Liver (tissue), 7 donors: ENCODE measurements at regions not wholly inside any gene's neighbourhood (a gene's known extent, or its start where the extent isn't known, plus 50 kb on each side); places are given as distances from the start of the nearest gene placed in this dataset.

ENCODE experiments used
- DNase-seq: peaks from one replicate; pipeline ENCODE4 v3.0.0-alpha.2; 2017; ENCODE audit warnings: low spot score
- H3K27ac ChIP-seq, 2 donors: one replicate each; pipeline ENCODE4 v1.7.0; 2013; ENCODE audit warnings: inconsistent platforms in 2 of 2, low read length in 2 of 2, control low read depth in 1 of 2, low read depth in 1 of 2, mild to moderate bottlenecking in 1 of 2
- H3K27me3 ChIP-seq, 4 donors: one replicate each; pipeline versions ENCODE4 v1.6.1 to v1.7.0; 2013; ENCODE audit warnings: low read length in 3 of 4, inconsistent platforms in 1 of 4, mild to moderate bottlenecking in 1 of 4, moderate library complexity in 1 of 4; ENCODE audit not compliant: control insufficient read depth in 4 of 4, insufficient read depth in 4 of 4
- H3K36me3 ChIP-seq, 4 donors: one replicate each; pipeline versions ENCODE4 v1.6.1 to v1.7.0; 2013; ENCODE audit warnings: low read length in 3 of 4, mild to moderate bottlenecking in 3 of 4, low read depth in 1 of 4, moderate library complexity in 1 of 4; ENCODE audit not compliant: control insufficient read depth in 4 of 4, insufficient read depth in 3 of 4
- H3K4me1 ChIP-seq, 4 donors: one replicate each; pipeline versions ENCODE4 v1.6.1 to v1.7.0; 2013; ENCODE audit warnings: low read length in 3 of 4, mild to moderate bottlenecking in 3 of 4, moderate library complexity in 1 of 4; ENCODE audit not compliant: control insufficient read depth in 4 of 4, insufficient read depth in 4 of 4
- H3K4me3 ChIP-seq, 3 donors: one replicate each; pipeline versions ENCODE4 v1.6.1 to v1.7.0; 2013; ENCODE audit warnings: low read length in 3 of 3, control low read depth in 1 of 3, low read depth in 1 of 3, mild to moderate bottlenecking in 1 of 3
- H3K9ac ChIP-seq, 2 donors: one replicate each; pipeline ENCODE4 v1.7.0; 2013; ENCODE audit warnings: low read length in 2 of 2, mild to moderate bottlenecking in 2 of 2, moderate library complexity in 2 of 2, control low read depth in 1 of 2, low read depth in 1 of 2
- H3K9me3 ChIP-seq, 4 donors: one replicate each; pipeline versions ENCODE4 v1.6.1 to v1.7.0; 2013; ENCODE audit warnings: low read length in 3 of 4; ENCODE audit not compliant: control insufficient read depth in 4 of 4
- EGR1 ChIP-seq, 2 donors: IDR thresholded peaks; 2 replicates each; pipeline ENCODE4 v1.6.1; 2016 to 2018; ENCODE audit warnings: antibody characterized with exemption in 2 of 2, low read depth in 2 of 2
- FOXA1 ChIP-seq: IDR thresholded peaks from 2 replicates; pipeline ENCODE4 v1.6.1; 2016; ENCODE audit warnings: antibody characterized with exemption
- FOXA2 ChIP-seq: IDR thresholded peaks from 2 replicates; pipeline ENCODE4 v1.6.1; 2016; ENCODE audit warnings: antibody characterized with exemption
- GABPA ChIP-seq, 2 donors: IDR thresholded peaks in 1 of 2; conservative IDR thresholded peaks in 1 of 2; 2 replicates each; pipeline ENCODE4 v1.6.1; 2016; ENCODE audit warnings: antibody characterized with exemption in 2 of 2, mild to moderate bottlenecking in 1 of 2, moderate library complexity in 1 of 2
- HNF4A ChIP-seq, 2 donors: conservative IDR thresholded peaks; 2 replicates each; pipeline ENCODE4 v1.6.1; 2016; ENCODE audit warnings: antibody characterized with exemption in 2 of 2, mild to moderate bottlenecking in 2 of 2
- HNF4G ChIP-seq: IDR thresholded peaks from 2 replicates; pipeline ENCODE4 v1.6.1; 2016; ENCODE audit warnings: antibody characterized with exemption
- JUND ChIP-seq, 2 donors: IDR thresholded peaks; 2 replicates each; pipeline ENCODE4 v1.6.1; 2016; ENCODE audit warnings: antibody characterized with exemption in 2 of 2
- NR2F2 ChIP-seq: IDR thresholded peaks from 2 replicates; pipeline ENCODE4 v1.6.1; 2016; ENCODE audit warnings: antibody characterized with exemption
- RAD21 ChIP-seq, 2 donors: IDR thresholded peaks; 2 replicates each; pipeline ENCODE4 v1.6.1; 2016; ENCODE audit warnings: antibody characterized with exemption in 2 of 2, mild to moderate bottlenecking in 2 of 2
- REST ChIP-seq: IDR thresholded peaks from 2 replicates; pipeline ENCODE4 v1.6.1; 2016; ENCODE audit warnings: antibody characterized with exemption, mild to moderate bottlenecking
- SP1 ChIP-seq: IDR thresholded peaks from 2 replicates; pipeline ENCODE4 v1.6.1; 2018; ENCODE audit warnings: antibody characterized with exemption, mild to moderate bottlenecking
- TAF1 ChIP-seq: conservative IDR thresholded peaks from 2 replicates; pipeline ENCODE4 v1.6.1; 2016; ENCODE audit warnings: antibody characterized with exemption, mild to moderate bottlenecking
- ZBTB33 ChIP-seq: IDR thresholded peaks from 2 replicates; pipeline ENCODE4 v1.6.1; 2016; ENCODE audit warnings: antibody characterized with exemption
- WGBS: extraction: QIAGEN DNeasy Blood & Tissue Kit; methylation state at CpG from one replicate; pipeline ENCODE4 v1.1.7; 2013; 5-methylcytosine and 5-hydroxymethylcytosine counted together
- TF ChIP-seq, protein P1 (sequence below): IDR thresholded peaks from 2 replicates; pipeline ENCODE4 v1.6.1; 2016; ENCODE audit warnings: antibody characterized with exemption
- donor health status: healthy.
- donor health status: healthy.
- donor health status: healthy.
- donor health status: healthy.

GRCh38 chr2:67210430-67210829, 186.7 kb upstream of the ETAA1 start:
- 64% methylated on average over 4 of the region's 4 CpGs for WGBS

GRCh38 chr2:67212203-67212602, 184.9 kb upstream of the ETAA1 start:
- H3K4me3 ChIP-seq: no peak overlapping the region
- TF ChIP-seq SP1 (no peak), RAD21 (IDR thresholded peaks at IDR 0.05) (no peak), FOXA2 (no peak), REST (no peak), HNF4A (conservative IDR thresholded peaks at IDR 0.05) (no peak)
- TF ChIP-seq, protein P1, sequence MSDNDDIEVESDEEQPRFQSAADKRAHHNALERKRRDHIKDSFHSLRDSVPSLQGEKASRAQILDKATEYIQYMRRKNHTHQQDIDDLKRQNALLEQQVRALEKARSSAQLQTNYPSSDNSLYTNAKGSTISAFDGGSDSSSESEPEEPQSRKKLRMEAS: no peak
- peaks cover 0 to 5% (median 0%) of the 10 kb centered on the region in 4 donors for H3K27me3 ChIP-seq
- 84% methylated on average over 1 of the region's 1 CpG for WGBS
- H3K27ac ChIP-seq: no peak overlapping the region
- H3K36me3 ChIP-seq: no peaks in the 10 kb centered on the region
- H3K4me1 ChIP-seq: no peaks in the 10 kb centered on the region
- no peaks in the 10 kb centered on the region for H3K9me3 ChIP-seq
- no peak overlapping the region for H3K9ac ChIP-seq
- no peak for DNase-seq

More at GRCh38 chr2:67210430-67210829, 186.7 kb upstream of the ETAA1 start:
- Histone ChIP-seq H3K9ac (no peak overlapping the region), H3K4me1 (no peaks in the 10 kb centered on the region), H3K27ac (no peak overlapping the region), H3K36me3 (no peaks in the 10 kb centered on the region), H3K9me3 (no peaks in the 10 kb centered on the region), H3K4me3 (no peak overlapping the region), H3K27me3 (peaks cover 0 to 5% (median 0%) of the 10 kb centered on the region in 4 donors)
- no peak for DNase-seq
- no peak for TF ChIP-seq FOXA2
- TF ChIP-seq EGR1 (IDR thresholded peaks at IDR 0.05; ENCODE audit: low read depth in 2 of 2): no peak
- TF ChIP-seq, protein P1: no peak
- no peak for TF ChIP-seq RAD21 (IDR thresholded peaks at IDR 0.05)
- TF ChIP-seq HNF4G: no peak
- TF ChIP-seq NR2F2: no peak

DNA sequence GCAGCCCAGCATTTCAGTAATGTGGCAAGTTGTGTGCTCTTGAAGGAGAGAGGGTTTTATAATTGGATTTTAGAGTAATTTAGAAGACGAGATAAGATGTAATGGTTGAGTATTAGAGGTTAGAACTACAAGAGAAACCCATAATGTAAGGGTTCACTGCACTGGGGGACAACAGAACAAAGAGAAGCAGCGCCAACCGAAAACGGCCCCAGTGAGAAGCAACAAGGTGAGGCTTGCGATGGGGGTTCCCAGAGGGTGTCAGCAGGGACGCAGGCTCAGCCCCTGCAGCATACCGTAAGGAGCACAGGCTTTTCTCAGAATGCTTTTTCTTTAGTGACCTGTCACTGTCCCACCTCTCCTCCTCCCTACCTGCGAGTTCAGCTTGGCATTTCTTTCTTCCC, 183.9 kb upstream of the ETAA1 start:
- WGBS: 77% methylated on average over 8 of the region's 8 CpGs
- TF ChIP-seq FOXA1: no peak
- TF ChIP-seq FOXA2: no peak
- no peak for TF ChIP-seq JUND (IDR thresholded peaks at IDR 0.05)
- TF ChIP-seq REST: no peak
- no peak for TF ChIP-seq HNF4G
- no peak for TF ChIP-seq NR2F2
- no peak for TF ChIP-seq ZBTB33
- TF ChIP-seq TAF1: no peak
- no peak for TF ChIP-seq GABPA (IDR thresholded peaks at IDR 0.05 in 1 of 2, conservative IDR thresholded peaks at IDR 0.05 in 1 of 2)
- H3K27me3 ChIP-seq: peaks cover 0 to 5% (median 0%) of the 10 kb centered on the region in 4 donors
- no peak for DNase-seq
- no peaks in the 10 kb centered on the region for H3K9me3 ChIP-seq
- no peak overlapping the region for H3K4me3 ChIP-seq
- no peaks in the 10 kb centered on the region for H3K4me1 ChIP-seq
- H3K9ac ChIP-seq: no peak overlapping the region
- H3K36me3 ChIP-seq: no peaks in the 10 kb centered on the region
- no peak overlapping the region for H3K27ac ChIP-seq
